ENCODE measurements at regions not wholly inside any gene's neighbourhood (a gene's known extent, or its start where the extent isn't known, plus 50 kb on each side); places are given as distances from the start of the nearest gene placed in this dataset.
"Not testable (repeated sequence)": the region's sequence is repeated elsewhere in the genome, so short reads cannot be mapped to it uniquely, and the experiment has no call there.

- TF ChIP-seq POLR2A, CTCF (IDR thresholded peaks at IDR 0.05): not testable (repeated sequence)
Measured at GRCh38 chr7:153409567-153410342, 642.4 kb upstream of the DPP6 start.
